Caco-2 (cell line): ENCODE measurements at regions not wholly inside any gene's neighbourhood (a gene's known extent, or its start where the extent isn't known, plus 50 kb on each side); places are given as distances from the start of the nearest gene placed in this dataset.

Experiments
- BruUV-seq: library from RNA; stranded (reverse); fragments of 400-500 nt; replicated peaks from 2 replicates; lab custom pipeline; 2021; lab: Mats Ljungman, UMichigan
- CTCF ChIA-PET: fragments of 300-600 bp; sonication (Branson Sonifier 250); formaldehyde crosslinking; loops from one replicate; lab custom pipeline; 2022; ENCODE audit warnings: antibody characterized with exemption; lab: Charles Lee
- POLR2A ChIA-PET: fragments of 300-600 bp; sonication (Branson Sonifier 250); formaldehyde crosslinking; loops from one replicate; lab custom pipeline; 2022; ENCODE audit warnings: antibody characterized with exemption; lab: Charles Lee
- DNase-seq, 2 experiments: peaks; one replicate each; pipeline versions ENCODE4 v3.0.0 to v3.0.0-alpha.2; 2020 to 2022
- H3K27me3 ChIP-seq: replicated peaks from 2 replicates; pipeline ENCODE4 v1.6.0; 2011; ENCODE audit warnings: low read length; ENCODE audit not compliant: control insufficient read depth, insufficient read depth
- H3K36me3 ChIP-seq: 2 replicates; pipeline ENCODE4 v1.5.1; 2011; ENCODE audit warnings: low read length; ENCODE audit not compliant: control insufficient read depth, insufficient read depth
- H3K4me1 ChIP-seq: fragments of 250-450 bp; sonication (Bioruptor Pico); 2 replicates; pipeline ENCODE4 v1.5.1; 2020; ENCODE audit warnings: mild to moderate bottlenecking
- H3K4me3 ChIP-seq: 2 replicates; pipeline ENCODE4 v1.5.1; 2011; ENCODE audit warnings: low read depth, mild to moderate bottlenecking, control low read depth, low read length
- H3K9me3 ChIP-seq: fragments of 250-450 bp; sonication (Bioruptor Pico); 2 replicates; pipeline ENCODE4 v1.5.1; 2020; ENCODE audit warnings: mild to moderate bottlenecking, moderate library complexity
- H3K27ac Mint-ChIP-seq: one replicate; pipeline ENCODE4 v1.8.0; 2022; ENCODE audit warnings: mixed read lengths; ENCODE audit not compliant: unreplicated experiment
- H3K27me3 Mint-ChIP-seq: one replicate; pipeline ENCODE4 v1.8.0; 2022; ENCODE audit warnings: mixed read lengths; ENCODE audit not compliant: insufficient read depth, unreplicated experiment
- H3K36me3 Mint-ChIP-seq: one replicate; pipeline ENCODE4 v1.8.0; 2022; ENCODE audit warnings: mild to moderate bottlenecking, mixed read lengths; ENCODE audit not compliant: insufficient read depth, unreplicated experiment
- H3K4me1 Mint-ChIP-seq: one replicate; pipeline ENCODE4 v1.8.0; 2022; ENCODE audit warnings: low read depth, mixed read lengths; ENCODE audit not compliant: unreplicated experiment
- H3K4me3 Mint-ChIP-seq: one replicate; pipeline ENCODE4 v1.8.0; 2022; ENCODE audit warnings: mild to moderate bottlenecking, moderate library complexity, mixed read lengths; ENCODE audit not compliant: unreplicated experiment
- H3K9me3 Mint-ChIP-seq: one replicate; pipeline ENCODE4 v1.8.0; 2022; ENCODE audit warnings: mixed read lengths; ENCODE audit not compliant: unreplicated experiment
- intact Hi-C: fragments of 100-400 bp; cut with micrococcal nuclease; formaldehyde crosslinking; loops from one replicate; pipeline ENCODE4 v1.10.0; 2022; ENCODE audit not compliant: unreplicated experiment
- TF ChIP-seq, protein P1 (sequence below), 2 experiments: fragments of 200-600 bp in 1 of 2; IDR thresholded peaks; 1 replicate in 1 of 2; 2 replicates in 1 of 2; pipeline versions ENCODE4 v1.5.1 to v1.8.0; 2011 to 2022; ENCODE audit warnings: antibody characterized with exemption in 1 of 2, control low read depth in 1 of 2, inconsistent platforms in 1 of 2, low read depth in 1 of 2, low read length in 1 of 2, mild to moderate bottlenecking in 1 of 2, moderate library complexity in 1 of 2; ENCODE audit not compliant: insufficient read depth in 1 of 2, severe bottlenecking in 1 of 2, unreplicated experiment in 1 of 2

DNA sequence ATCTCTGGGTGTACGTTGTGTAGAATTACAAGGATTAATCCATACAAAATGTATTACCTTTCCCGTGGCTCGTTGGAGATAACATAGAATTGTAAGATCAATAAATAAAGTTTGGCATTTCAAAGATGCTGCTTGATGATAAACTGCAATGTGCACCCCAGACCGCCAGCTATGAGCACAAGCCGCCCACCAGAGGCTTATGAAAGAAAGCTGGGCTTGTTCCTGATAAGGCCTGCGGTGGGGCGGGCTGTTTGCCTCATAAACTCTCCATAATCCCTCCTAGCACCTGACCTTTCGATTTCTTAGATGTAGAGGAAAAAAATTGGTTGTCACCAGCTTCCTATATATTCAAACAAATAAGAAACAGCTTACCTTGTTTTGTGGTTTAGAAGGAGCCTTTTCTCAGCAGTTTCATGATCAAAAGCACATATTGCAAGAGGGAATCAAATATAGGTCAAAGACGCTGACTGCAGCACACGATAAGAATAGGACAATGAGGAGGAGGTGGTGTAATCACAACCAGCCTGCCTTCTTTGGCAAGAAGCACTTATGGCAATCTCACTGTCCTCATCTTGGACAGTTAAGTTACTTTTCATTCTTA, 293.6 kb downstream of the RMST start:
- Histone ChIP-seq H3K9me3 (no peaks in the 10 kb centered on the region), H3K4me3 (no peak overlapping the region), H3K36me3 (no peaks in the 10 kb centered on the region), H3K4me1 (peaks cover 14% of the 10 kb centered on the region), H3K27me3 (no peaks in the 10 kb centered on the region)
- Mint-ChIP-seq H3K9me3 (no peaks in the 10 kb centered on the region), H3K27me3 (no peaks in the 10 kb centered on the region), H3K27ac (no peak overlapping the region), H3K4me3 (no peak overlapping the region), H3K4me1 (peaks cover 15% of the 10 kb centered on the region), H3K36me3 (no peaks in the 10 kb centered on the region)
- no TSS peak for BruUV-seq
- TF ChIP-seq, protein P1, sequence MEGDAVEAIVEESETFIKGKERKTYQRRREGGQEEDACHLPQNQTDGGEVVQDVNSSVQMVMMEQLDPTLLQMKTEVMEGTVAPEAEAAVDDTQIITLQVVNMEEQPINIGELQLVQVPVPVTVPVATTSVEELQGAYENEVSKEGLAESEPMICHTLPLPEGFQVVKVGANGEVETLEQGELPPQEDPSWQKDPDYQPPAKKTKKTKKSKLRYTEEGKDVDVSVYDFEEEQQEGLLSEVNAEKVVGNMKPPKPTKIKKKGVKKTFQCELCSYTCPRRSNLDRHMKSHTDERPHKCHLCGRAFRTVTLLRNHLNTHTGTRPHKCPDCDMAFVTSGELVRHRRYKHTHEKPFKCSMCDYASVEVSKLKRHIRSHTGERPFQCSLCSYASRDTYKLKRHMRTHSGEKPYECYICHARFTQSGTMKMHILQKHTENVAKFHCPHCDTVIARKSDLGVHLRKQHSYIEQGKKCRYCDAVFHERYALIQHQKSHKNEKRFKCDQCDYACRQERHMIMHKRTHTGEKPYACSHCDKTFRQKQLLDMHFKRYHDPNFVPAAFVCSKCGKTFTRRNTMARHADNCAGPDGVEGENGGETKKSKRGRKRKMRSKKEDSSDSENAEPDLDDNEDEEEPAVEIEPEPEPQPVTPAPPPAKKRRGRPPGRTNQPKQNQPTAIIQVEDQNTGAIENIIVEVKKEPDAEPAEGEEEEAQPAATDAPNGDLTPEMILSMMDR (IDR thresholded peaks at IDR 0.05; ENCODE audit: insufficient read depth in 1 of 2, low read depth in 1 of 2, low read length in 1 of 2, severe bottlenecking in 1 of 2, unreplicated experiment in 1 of 2) = no peak
- CTCF ChIA-PET = no interaction called here
- no peak for DNase-seq
- intact Hi-C loops = no loop called here
- POLR2A ChIA-PET = no interaction called here

DNA sequence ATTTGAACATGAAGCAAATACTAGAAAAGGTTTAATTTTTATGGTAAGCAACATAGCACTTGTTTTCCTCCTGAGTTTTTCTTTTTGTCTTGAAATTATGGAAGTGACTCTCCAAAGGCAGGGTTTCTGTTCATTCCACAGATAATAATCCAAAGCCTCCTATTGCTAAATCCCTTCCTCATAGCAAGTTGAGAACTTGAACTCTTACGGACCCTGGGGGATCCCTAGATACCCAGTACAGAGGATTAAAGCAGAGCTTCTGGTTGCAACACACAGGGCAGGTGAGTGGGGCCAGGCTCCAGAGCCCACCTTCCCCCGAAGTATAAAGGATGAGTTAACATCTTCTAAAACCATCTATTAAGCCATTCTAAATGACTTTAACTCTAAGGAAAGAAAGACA, 294.1 kb downstream of the RMST start:
- Histone ChIP-seq H3K4me3 (no peak overlapping the region), H3K9me3 (no peaks in the 10 kb centered on the region), H3K36me3 (no peaks in the 10 kb centered on the region), H3K4me1 (peaks cover 16% of the 10 kb centered on the region), H3K27me3 (no peaks in the 10 kb centered on the region)
- H3K4me3 Mint-ChIP-seq = no peak overlapping the region
- no peaks in the 10 kb centered on the region for H3K36me3 Mint-ChIP-seq
- H3K27ac Mint-ChIP-seq = no peak overlapping the region
- peaks cover 16% of the 10 kb centered on the region for H3K4me1 Mint-ChIP-seq
- intact Hi-C loops = no loop called here
- DNase-seq = no peak
- peaks cover 3% of the 10 kb centered on the region for H3K9me3 Mint-ChIP-seq
- no TSS peak for BruUV-seq
- TF ChIP-seq, protein P1 (IDR thresholded peaks at IDR 0.05; ENCODE audit: insufficient read depth in 1 of 2, low read depth in 1 of 2, low read length in 1 of 2, severe bottlenecking in 1 of 2, unreplicated experiment in 1 of 2) = no peak
- CTCF ChIA-PET = no interaction called here
- POLR2A ChIA-PET = no interaction called here
- H3K27me3 Mint-ChIP-seq = no peaks in the 10 kb centered on the region

DNA sequence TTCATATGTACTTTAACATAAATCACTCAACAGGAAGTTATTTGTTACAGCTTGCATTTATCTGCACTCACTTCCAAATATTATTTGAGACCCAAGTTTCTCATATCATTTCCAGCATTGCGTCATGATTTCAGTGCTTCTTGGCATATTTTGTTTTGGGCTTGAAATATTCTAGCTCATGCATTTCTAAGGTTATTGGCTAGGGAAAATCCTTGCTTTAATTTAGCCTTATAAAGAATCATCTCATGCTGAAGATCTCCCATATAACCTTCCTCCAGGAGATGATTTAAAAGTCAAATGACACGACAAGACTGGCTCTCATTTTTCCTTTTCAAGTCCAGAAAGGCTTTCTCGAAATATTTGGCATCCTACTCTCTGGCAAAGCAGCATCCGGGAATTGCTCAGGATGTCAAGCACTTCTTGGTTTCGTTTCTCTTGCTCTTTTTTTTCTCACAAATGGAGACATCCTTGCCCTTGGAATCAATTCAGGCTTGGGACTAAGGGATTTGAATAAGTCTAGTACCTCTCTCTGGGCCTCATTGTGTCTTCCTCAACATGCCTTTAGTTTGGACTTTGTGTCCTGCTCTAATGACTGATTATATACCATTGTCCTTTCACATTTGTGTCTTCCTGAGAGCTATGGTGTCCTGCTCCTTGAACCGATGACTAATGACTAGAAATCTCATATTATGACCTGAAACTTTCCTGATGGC, 295.0 kb downstream of the RMST start:
- H3K9me3 Mint-ChIP-seq = peaks cover 12% of the 10 kb centered on the region
- Histone ChIP-seq H3K36me3 (no peaks in the 10 kb centered on the region), H3K4me3 (no peak overlapping the region), H3K27me3 (no peaks in the 10 kb centered on the region), H3K9me3 (peaks cover 4% of the 10 kb centered on the region; the same call in 1 of the 2 replicates), H3K4me1 (peaks cover 25% of the 10 kb centered on the region)
- CTCF ChIA-PET = no interaction called here
- TF ChIP-seq, protein P1 (IDR thresholded peaks at IDR 0.05; ENCODE audit: insufficient read depth in 1 of 2, low read depth in 1 of 2, low read length in 1 of 2, severe bottlenecking in 1 of 2, unreplicated experiment in 1 of 2) = no peak
- POLR2A ChIA-PET = no interaction called here
- DNase-seq = no peak
- peaks cover 22% of the 10 kb centered on the region for H3K4me1 Mint-ChIP-seq
- no TSS peak for BruUV-seq
- no peak overlapping the region for H3K27ac Mint-ChIP-seq
- H3K4me3 Mint-ChIP-seq = no peak overlapping the region
- H3K27me3 Mint-ChIP-seq = no peaks in the 10 kb centered on the region
- intact Hi-C loops = no loop called here
- H3K36me3 Mint-ChIP-seq = no peaks in the 10 kb centered on the region
